Gastrocnemius medialis (tissue), 4 donors: ENCODE measurements at regions not wholly inside any gene's neighbourhood (a gene's known extent, or its start where the extent isn't known, plus 50 kb on each side); places are given as distances from the start of the nearest gene placed in this dataset.

Source experiments
- CTCF ChIP-seq, 5 experiments: fragments of 450-650 bp in 3 of 5; fragments of 200-600 bp in 2 of 5; sonication (generic) in 2 of 5; IDR thresholded peaks in 4 of 5; conservative IDR thresholded peaks in 1 of 5; 1 replicate in 4 of 5; 2 replicates in 1 of 5; pipeline ENCODE4 v1.5.1; 2016 to 2019; ENCODE audit warnings: antibody characterized with exemption in 5 of 5, mild to moderate bottlenecking in 3 of 5, moderate library complexity in 3 of 5
- POLR2A ChIP-seq, 2 donors: fragments of 450-650 bp; IDR thresholded peaks; one replicate each; pipeline ENCODE4 v1.6.1; 2017; ENCODE audit warnings: antibody characterized with exemption in 2 of 2, mild to moderate bottlenecking in 2 of 2, moderate library complexity in 2 of 2

DNA sequence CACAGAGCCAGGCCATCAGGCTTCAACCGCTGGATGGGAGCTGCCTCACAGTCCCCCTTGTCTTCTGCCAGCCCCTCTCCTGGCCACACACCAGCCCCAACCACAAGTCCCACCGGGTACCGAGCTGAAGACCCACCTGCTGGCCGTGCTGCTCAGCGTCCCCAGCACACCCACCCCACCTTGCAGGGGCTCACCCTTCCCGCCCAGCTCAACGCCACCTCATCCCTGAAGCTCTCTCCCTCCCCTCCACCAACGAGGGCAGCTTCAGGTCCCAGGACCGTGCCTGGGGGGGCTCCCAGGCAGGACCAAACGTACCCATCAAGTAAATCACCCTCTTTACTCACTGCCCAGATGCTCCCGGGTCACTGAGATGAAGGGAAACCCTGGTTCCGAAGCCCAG lies 141.0 kb downstream of the CRYBB2 start:
- no peak for TF ChIP-seq CTCF (IDR thresholded peaks at IDR 0.05 in 4 of 5, conservative IDR thresholded peaks at IDR 0.05 in 1 of 5)
- TF ChIP-seq POLR2A (IDR thresholded peaks at IDR 0.05): no peak
